ENCODE measurements at regions not wholly inside any gene's neighbourhood (a gene's known extent, or its start where the extent isn't known, plus 50 kb on each side); places are given as distances from the start of the nearest gene placed in this dataset.
A peak's percentile ranks its signal among the peaks of the same experiment; 100 is the strongest.

DNA sequence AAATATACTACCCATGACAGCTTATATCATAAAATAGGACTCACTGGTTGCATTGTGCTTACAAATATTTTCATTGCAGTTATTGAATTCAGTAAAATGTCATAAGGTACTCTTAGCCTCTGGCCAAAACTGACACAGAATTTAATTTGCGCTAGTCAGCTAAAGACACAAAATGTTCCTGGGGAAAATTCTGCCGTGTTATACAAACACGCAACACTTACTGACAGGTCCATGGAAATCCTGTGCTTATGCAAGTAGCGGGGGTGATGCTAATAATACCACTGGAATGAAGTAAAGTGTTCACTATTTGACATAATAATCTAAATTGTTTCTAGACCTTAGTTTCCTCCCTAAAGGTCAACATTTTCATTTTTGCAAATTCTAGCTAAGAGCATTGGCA is 354.4 kb upstream of the RSPO3 start:
- no peak for DNase-seq

DNA sequence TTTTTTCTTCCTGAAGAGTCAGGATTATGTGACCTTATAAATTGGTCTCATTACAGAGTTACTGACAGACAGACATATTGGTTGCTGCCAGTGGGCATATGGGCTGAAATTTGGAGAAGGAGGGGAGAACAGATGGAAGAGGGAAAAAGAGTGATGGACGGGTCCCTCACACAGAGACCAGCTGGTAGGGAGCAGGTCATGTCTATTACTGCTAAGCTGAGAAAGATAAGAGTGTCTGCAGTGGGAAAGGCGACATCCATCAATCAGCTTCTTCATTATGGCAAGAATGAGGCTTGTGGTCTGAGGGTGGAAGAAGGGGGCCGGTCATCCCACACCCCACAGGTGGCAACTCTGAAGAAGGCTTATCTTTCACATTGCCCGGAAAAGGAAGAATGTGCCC is 353.8 kb upstream of the RSPO3 start:
- no peak for DNase-seq

DNA sequence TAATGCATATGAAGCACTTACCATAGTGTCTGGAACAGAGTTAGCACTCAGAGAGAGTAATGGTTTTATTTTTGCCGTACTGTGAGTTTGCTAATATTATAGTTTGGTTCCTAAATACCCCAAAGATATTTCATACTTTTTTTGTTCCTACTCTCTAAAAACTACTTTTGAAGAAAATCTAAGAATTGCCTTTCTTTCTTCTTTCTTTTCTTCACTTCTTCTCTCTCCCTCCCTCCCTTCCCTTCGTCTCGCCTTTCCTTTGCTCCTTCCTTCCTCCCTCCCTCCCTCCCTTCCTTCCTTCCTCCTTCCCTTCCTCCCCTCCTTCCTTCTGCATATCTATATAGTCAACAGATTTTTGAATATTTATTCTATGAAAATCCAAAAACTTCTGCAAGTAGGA is 351.7 kb upstream of the RSPO3 start:
- DNase-seq, result no peak

DNA sequence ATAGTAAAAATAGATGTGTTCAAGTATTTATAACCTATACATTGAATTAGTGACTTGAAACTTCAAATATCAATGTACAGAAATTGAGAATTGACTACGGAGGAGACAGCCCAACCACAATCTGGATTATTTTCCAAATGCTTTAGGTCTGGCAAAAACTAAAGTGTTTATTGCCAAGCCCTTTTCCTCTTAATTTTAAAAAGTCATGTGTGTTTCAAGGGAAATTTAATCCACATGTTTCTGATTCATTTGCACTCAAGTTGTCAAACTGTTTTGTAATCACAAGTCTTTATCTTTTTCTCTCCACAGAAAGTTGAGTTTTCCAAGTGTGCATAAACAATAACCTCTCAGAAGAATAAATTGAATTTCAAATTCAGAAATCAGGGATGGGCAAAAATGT is 350.8 kb upstream of the RSPO3 start:
- DNase-seq, result no peak

DNA sequence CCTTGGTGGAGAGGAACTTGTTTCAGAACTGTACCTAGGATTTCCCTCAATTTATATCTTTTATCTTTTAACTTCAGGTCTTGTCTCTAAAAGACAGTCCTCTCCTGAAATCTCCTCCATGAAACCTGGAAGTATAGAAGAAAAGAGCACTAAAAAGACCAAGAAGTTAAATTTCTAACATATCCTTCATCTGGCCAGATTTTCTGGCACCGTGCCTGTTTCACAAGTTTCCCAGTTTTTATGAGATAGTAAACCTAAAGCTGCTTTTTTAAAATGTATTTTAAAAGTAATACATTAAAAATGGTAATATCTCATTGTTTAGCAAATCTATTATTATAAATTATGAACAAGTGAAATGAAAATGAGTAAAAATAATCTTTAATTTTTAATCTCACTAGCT is 348.3 kb upstream of the RSPO3 start:
- no peak for DNase-seq

DNA sequence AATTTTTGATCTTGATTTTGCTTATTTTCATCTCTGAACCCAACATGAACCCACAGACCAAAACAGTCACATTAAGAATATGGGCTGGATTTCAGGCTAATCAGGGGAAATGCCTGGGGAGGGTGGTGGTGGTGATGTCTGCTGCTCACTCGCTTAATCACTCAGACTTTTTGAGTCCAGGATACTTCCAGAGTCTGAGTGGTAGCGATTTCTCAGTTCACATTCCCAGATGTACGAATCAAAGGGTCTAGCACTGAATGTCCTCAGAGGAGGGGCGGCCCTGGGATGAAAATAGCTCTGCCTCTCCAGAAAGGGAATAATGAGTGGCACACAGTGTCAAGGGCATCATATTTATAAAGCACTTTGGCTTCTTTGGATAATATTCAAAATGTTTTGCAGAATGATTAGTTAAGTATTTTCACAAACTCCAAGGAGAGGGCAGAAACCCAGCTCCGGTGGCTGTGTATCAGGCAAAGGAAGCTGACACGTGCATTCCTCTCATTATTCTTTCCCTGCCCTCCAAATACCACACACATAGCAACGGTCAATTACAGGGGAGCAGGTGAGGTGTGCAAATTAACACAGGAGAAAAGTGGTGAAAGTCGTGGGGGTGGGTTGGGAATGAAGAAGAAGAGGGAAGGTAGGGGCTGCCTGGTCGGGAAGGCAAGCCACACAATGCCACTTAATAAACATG is 345.2 kb upstream of the RSPO3 start:
- DNase-seq, result no peak

DNA sequence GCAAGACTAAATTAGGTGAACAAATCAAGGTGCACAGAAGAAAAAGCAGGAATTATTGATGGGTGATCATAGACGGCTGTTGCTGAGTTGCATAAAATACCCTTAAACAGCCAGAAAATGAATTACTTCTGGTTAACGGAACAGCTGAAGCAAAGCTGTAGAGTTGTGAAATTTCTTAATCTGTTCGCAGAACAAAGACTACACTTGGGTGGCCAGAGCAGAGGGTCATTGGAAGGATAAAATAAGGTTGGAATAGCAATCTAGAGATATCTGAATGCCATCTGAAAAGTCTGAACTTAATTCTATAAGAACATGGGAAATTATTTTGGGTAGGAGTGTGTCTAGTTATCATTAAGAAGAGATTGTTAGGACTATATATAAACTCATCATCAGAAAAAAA is 339.1 kb upstream of the RSPO3 start:
- no peak for DNase-seq

DNA sequence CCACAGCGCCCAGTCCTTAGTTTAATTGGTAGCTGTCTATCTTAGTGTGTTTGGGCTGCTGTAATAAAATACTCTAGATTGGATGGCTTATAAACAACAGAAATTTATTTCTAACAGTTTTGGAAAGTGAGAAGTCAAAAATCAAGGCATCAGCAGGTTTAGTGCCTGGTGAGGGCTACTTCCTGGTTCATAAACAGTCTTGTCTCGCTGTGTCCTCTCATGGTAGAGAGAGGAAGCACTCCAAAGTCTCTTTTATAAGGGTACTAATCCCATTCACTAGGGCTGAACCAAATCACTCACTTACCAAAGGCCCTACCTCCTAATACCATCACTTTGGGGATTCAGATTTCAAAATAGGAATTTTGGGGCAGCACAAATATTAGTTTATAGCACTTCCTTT is 336.9 kb upstream of the RSPO3 start:
- no peak for DNase-seq

DNA sequence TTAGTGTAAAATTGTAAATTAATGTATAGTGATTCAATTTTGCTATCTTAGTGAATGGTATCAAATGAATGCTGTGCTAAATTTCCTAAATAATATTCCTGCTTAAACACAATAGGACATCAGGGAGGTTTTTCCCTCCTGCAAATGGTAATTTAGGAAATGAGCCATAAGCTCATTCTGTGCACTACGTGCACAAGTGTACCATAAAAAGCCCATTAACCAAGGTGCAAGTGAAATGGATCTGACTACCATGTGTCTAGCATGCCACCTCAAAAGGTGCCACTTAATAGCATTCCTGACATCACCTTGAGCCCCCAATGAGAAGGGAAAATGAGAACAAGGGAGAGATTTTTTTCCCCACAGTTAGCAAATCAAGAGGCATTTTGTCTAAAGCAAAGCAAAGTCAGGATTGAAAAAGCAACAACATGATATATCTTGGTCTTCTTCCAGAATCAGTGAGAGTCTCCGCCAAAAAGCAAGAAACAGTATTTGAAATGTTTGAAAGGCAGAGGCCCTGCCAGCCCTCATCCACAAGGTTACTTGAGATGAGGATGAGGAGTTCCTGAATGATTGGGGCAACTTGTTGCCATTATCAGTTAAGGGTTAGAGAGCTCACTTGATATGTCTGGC is 334.2 kb upstream of the RSPO3 start:
- DNase-seq, result no peak

DNA sequence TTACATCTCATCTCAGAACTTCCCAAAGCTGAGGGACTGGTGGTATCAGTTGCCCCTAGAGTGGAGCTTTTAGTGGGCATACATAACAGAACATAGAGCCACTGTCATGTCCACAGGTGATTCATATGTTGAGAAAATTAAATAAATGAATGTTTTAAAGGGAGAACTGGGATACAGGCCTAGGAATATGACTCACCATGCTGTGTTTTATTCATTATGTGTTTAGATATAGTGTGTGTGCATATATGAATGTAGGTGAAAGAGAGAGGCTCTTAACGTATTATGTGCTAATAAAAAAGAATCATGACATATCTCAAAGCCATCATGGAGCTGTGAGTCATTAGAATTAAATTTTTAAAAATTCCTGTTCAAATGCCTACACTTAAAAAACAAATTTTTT is 332.2 kb upstream of the RSPO3 start:
- no peak for DNase-seq

DNA sequence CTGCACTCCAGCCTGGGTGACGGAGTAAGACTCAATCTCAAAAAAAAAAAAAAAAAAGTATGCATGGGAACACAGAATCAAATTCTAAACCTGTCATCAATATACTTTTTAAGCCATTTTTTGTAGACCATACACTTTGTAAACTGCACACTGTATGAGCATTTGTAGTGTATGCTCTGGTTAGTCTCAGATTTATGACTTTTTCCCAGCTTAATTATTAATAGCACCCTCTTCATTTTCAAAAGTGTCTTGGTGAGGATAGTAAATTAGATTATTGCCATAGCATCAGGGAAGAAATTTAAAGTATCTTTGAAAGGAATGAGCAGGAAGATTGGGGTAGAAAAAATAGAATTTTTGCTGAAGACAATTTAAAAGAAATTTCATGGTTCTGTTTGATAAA is 330.8 kb upstream of the RSPO3 start:
- DNase-seq, result no peak

DNA sequence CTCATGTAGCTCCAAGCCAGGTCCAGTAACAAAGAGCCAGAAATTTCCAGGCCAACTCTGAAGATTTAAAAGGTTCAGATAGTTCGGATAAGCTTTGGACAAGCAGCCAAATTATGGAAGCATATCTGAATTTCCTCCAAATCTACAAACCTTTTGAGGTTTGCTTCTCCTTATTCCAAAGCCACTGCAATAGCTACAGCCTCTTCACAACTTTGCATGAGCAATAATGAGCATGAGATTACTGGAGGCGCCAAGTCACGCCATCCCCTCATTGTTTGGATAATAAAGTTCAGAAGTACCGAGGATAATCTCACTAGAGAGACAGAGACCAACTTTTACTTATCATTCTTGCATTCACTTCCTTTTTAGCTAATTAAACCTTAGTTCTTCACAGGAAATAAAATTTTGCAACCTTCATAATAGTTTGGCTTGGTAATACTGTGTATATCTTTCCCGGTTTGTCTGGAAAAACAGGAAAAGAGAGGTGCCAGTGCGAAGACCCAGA is 329.6 kb upstream of the RSPO3 start:
- no peak for DNase-seq

DNA sequence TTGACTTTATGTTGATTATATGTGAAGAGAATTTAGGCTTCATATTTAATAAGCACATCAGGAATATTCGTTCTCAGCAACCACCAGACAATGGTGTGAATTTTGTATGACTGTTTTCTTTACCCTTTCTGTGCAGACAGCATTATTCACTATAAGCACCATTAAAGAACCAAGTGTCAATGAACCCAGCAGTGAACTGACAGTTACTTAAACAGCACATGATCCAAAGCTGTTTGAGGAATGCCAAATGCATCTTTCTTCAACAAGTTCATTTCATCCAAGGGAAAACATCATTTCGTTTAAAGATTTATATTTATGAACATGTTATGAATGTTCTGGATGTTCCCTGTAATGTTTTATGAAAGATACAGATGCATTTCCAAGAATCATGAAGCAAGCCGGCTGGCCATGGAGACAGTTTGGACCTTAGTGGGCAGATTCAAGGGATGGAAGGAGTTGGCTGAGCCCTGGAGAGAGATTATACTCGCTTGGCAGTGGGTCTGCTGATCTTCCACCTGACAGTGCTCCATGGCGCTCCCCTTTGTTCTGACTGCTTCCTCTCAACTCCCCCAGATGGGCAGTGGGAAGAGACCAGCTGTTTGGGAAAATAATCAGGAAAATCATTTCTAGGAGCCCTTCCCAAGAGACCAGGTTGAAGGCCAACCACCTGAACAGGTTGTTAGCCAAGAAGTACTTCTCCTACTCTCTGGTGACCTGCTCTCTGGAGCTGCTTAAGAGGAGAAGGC is 326.0 kb upstream of the RSPO3 start:
- no peak for DNase-seq

DNA sequence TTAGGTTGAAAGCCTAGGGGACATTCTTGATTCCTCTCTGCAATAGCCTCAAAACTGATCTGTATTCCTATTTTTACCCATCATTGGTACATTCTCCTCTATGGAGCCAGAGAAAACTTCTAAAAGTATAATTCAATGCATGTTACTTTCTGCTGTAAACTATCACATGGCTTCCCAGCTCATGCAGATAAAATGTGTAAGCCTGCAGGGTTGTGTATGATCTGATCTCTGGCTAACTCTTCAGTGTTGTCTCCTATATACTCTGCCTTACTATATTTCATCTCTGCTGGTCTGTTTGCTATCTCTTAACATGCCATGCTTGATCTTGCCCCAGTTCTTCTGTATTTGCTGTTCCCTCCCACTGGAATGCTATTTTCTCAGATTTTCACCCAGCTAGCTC is 323.3 kb upstream of the RSPO3 start:
- DNase-seq, result no peak

DNA sequence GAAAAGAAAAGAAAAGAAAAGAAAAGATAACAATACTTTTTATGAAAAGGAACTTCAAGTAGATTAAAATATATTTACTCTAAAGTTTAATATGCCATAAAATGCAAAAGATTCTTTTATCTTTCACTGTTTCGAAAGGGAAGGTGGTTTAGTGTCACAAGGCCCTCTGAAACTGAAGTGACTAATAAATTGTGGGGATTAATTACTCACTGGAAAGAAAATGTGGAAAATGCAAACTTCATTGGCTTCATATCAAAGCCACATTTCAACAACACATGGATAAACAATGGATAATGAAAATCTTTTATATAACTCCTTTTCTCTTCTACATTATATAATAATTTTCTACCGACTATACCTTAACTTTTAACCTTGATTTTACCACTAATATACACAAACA is 320.5 kb upstream of the RSPO3 start:
- DNase-seq, result no peak

DNA sequence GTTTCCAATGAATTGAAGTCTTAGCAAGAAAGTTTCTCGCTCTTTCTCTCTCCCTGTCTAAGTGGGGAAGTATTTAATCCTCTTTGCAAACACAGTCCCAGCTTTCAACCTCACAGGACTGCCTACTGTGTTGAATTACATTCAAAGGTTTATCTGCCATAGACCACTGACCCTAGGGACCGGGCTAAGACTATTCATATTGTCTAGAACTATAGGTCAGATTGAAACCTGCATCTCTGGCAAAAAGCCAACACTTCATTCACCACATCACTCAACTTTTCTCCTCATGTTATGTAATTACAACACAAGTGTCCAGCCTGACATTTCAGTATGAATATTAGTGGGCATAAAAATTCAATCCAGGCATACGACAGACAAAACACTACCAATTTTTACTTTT is 314.7 kb upstream of the RSPO3 start:
- DNase-seq, result no peak

DNA sequence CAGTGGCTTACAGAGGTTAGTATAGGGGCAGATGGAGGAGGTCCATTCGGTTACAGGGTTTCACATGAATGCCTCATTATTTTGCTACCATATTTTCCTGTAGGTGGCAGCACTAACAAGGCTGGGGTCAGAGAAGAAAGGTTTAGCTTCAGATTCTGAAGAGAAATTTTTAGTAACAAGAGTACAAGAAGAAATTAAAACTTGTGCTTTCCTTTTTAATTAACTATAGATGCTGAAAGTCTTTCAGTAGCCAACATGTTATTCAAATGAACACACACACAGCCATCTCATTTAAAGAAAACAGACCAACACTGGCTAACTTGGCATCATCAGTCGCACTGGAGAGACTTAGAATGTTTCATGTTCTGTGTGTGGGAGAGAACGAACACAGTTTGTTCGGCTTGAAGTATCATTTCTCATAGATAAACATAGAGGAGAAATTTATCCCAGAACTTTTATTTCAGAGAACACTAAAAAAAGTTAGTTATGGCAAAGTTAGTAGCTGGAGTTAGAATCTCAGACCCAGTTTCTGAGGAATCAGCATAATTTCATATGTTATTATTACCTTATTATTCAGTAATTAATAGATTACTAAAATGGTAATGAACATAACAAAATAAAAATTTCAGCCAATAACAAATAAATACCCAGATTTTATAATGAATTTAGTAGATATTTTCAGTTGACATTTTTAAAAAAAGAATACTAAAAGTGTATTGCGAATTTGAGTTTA is 314.0 kb upstream of the RSPO3 start:
- peak; percentile 20 for DNase-seq

DNA sequence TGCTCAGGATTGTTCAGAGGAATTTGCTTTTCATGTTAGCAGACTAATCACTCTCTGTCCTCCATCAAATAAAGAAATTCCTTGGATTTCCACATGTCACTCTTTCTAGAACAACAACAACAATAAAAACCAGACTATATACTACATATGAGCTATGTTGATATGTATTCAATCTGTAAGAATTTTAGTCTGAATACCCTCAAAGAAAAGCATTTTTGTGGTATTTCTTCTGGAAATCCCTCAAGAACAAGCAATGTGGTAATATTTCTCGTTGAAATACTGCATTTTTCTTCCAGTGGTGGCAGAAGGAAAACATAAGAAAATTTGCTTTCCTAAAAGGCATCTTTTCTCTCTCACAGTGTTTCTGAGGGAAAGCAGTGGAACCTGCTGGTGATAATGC is 312.6 kb upstream of the RSPO3 start:
- no peak for DNase-seq

DNA sequence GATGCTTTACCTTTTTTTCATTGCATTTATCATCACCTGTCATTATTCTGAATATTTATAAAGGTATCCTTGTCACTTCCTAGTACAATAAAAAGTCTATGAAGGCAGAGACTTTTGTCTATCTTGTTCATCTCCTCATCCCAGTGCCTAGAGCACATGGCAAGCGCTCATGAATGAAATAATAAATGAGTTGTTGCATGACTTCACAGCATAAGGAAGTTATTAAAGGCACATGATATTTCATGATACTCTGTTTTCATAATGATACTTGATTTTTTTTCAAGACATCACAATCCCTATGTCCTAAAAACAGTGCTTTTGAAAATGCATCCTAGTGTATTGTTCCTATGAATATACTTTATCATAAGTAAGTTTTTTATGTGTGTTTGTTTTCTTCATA is 310.6 kb upstream of the RSPO3 start:
- no peak for DNase-seq

DNA sequence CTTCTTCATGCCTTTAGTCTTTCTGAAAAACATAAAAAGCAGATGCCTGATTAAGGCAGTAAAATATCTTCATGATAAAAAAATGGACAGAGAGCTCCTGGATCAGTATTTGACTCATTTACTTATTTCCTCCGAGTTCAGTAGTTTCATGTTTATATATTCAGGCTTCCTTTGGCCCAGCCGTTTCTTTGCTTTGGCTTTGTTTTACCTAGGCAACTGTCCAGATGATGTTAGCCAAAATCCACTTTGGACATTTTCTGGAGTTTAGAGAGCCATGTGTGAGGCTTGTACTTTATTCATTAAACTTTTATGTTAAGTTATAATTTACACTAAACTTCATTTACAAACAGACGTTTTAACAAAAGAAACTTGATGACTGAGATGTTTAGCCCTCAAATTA is 307.1 kb upstream of the RSPO3 start:
- DNase-seq, result no peak

DNA sequence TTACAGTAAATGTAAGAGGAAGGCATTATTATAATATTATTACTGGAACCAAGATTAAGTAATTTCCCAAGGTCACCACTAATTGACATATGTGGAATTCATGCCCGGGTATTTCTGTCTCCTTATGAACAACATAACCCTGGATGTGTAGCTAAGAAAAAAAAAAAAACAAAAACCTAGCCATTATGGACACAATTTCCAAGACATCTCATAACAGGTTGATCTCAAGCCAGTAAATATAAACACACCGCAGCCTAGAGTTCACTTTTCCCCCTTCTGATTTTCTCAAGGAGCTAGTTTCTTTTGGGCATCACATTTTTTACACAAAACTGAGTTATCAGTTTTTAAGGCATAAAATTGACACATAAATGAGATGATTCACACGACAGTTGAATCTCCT is 306.5 kb upstream of the RSPO3 start:
- no peak for DNase-seq

DNA sequence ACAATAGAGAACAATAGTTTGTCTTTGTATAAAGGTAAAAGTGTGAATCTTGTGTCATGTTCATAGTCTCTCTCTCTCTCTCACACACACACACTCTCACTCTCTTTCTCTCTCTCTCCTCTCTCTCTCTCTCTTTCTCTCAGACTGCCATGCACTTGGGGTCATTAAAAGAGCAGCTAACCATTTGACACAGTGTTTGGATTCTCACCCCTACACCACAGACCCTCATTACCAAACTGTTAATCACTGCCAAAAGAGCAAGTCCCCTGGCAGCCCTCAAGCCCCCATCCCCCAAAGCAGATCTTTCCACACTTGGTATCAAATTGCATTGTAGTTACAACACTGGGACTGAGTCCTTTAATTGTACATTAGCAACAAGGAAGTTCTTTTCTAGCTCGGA is 305.8 kb upstream of the RSPO3 start:
- DNase-seq, result no peak

DNA sequence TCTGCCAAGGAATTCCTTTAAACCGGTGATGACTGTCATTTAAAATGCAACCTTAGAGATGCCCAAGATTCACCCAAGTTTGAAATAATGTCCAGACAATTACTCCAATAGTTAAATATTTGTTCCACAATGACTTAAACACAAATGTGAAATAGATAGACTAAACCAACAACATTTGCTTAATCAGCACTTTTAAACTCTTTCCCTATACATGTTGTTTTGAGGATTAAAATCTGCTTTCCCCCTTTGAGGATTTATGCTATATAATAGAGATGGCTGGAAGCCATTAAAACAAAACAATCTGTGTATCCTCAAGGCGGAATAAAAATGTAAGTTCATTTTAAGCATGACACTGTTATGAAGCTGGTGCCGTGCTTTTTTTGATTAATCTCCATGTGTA is 297.8 kb upstream of the RSPO3 start:
- DNase-seq, result no peak

DNA sequence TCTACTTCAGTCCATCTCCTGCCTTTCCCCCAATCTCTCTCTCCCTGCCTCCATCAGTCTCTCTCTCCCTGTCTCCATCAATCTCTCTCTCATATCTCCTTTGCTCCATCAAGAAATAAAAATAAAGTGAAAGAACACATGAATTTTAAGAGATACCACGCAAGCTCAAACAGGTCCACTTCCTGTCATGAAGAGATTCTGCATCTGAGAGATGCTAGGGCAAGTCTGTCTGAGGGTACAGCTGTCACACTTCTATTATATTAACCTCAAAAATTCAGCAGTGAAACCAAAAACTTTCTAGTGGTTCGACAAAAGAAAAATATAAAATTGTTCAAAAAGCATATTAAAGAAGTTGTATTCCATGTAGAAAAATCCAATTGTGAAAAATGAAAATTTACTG is 296.8 kb upstream of the RSPO3 start:
- DNase-seq, result no peak

Measured in MV-4-11 (cell line).